HEK293 (cell line): ENCODE measurements at regions not wholly inside any gene's neighbourhood (a gene's known extent, or its start where the extent isn't known, plus 50 kb on each side); places are given as distances from the start of the nearest gene placed in this dataset.

Experiments used
- CTCF ChIA-PET: fragments of 350-600 bp; formaldehyde crosslinking; extraction: SDS; loops from one replicate; lab custom pipeline; 2021; ENCODE audit warnings: antibody characterized with exemption; lab: Yijun Ruan, JAX
- POLR2A ChIA-PET: fragments of 300-600 bp; formaldehyde crosslinking; extraction: SDS; loops from one replicate; lab custom pipeline; 2020; ENCODE audit warnings: antibody characterized with exemption, inconsistent platforms; lab: Yijun Ruan, JAX
- H3K27ac ChIP-seq: fragments of 200-500 bp; sonication (Bioruptor generic); 2 replicates; pipeline ENCODE4 v1.5.1; 2014; ENCODE audit warnings: low read depth, low read length, control low read depth, inconsistent platforms; ENCODE audit errors: extremely low read depth
- H3K36me3 ChIP-seq, 2 experiments: fragments of 200-500 bp in 1 of 2; sonication (Bioruptor generic) in 1 of 2; 1 replicate in 1 of 2; 2 replicates in 1 of 2; pipeline ENCODE4 v1.5.1; 2014 to 2017; ENCODE audit warnings: inconsistent platforms in 2 of 2, low read length in 2 of 2; ENCODE audit not compliant: control insufficient read depth in 2 of 2, insufficient read depth in 1 of 2
- H3K4me1 ChIP-seq: fragments of 200-500 bp; sonication (Bioruptor generic); 2 replicates; pipeline ENCODE4 v1.5.1; 2014; ENCODE audit warnings: mild to moderate bottlenecking, low read length, inconsistent platforms; ENCODE audit not compliant: control insufficient read depth, insufficient read depth
- H3K4me3 ChIP-seq: 2 replicates; pipeline ENCODE4 v1.5.1; 2011; ENCODE audit warnings: low read depth, mild to moderate bottlenecking, control low read depth, low read length, moderate library complexity
- H3K9me3 ChIP-seq: fragments of 200-500 bp; sonication (Bioruptor generic); 2 replicates; pipeline ENCODE4 v1.5.1; 2014; ENCODE audit warnings: low read depth, low read length, inconsistent platforms; ENCODE audit not compliant: control insufficient read depth, insufficient read depth
- KLF10 ChIP-seq: fragments of 450-650 bp; IDR thresholded peaks from 2 replicates; pipeline ENCODE4 v1.5.1; 2018; ENCODE audit warnings: missing biosample characterization, mild to moderate bottlenecking, missing genetic modification characterization
- PRDM4 ChIP-seq: fragments of 450-650 bp; formaldehyde crosslinking; IDR thresholded peaks from 2 replicates; pipeline ENCODE4 v1.5.1; 2017; ENCODE audit warnings: missing biosample characterization, missing genetic modification characterization
- SETDB1 ChIP-seq: IDR thresholded peaks from one replicate; pipeline ENCODE4 v1.6.1; 2017; ENCODE audit warnings: mild to moderate bottlenecking, low read length, moderate library complexity, mixed read lengths; ENCODE audit not compliant: insufficient read length
- YY1 ChIP-seq: fragments of 450-650 bp; formaldehyde crosslinking; IDR thresholded peaks from 2 replicates; pipeline ENCODE4 v1.5.1; 2018; ENCODE audit warnings: missing biosample characterization, missing genetic modification characterization
- ZBTB1 ChIP-seq: fragments of 450-650 bp; formaldehyde crosslinking; IDR thresholded peaks from 2 replicates; pipeline ENCODE4 v1.5.1; 2016; ENCODE audit warnings: missing biosample characterization, missing genetic modification characterization
- ZBTB48 ChIP-seq: fragments of 450-650 bp; formaldehyde crosslinking; IDR thresholded peaks from 2 replicates; pipeline ENCODE4 v1.5.1; 2016; ENCODE audit warnings: missing biosample characterization, missing genetic modification characterization
- ZNF133 ChIP-seq: fragments of 450-650 bp; formaldehyde crosslinking; IDR thresholded peaks from 2 replicates; pipeline ENCODE4 v1.5.1; 2016; ENCODE audit warnings: missing biosample characterization, missing genetic modification characterization
- ZNF214 ChIP-seq: fragments of 450-650 bp; formaldehyde crosslinking; IDR thresholded peaks from 2 replicates; pipeline ENCODE4 v1.5.1; 2017; ENCODE audit warnings: missing biosample characterization, mild to moderate bottlenecking, missing genetic modification characterization, borderline replicate concordance
- ZNF239 ChIP-seq: fragments of 450-650 bp; formaldehyde crosslinking; IDR thresholded peaks from 2 replicates; pipeline ENCODE4 v1.5.1; 2016; ENCODE audit warnings: missing biosample characterization, missing genetic modification characterization
- ZNF26 ChIP-seq: fragments of 450-650 bp; formaldehyde crosslinking; IDR thresholded peaks from 2 replicates; pipeline ENCODE4 v1.5.1; 2016; ENCODE audit warnings: missing biosample characterization, missing genetic modification characterization
- ZNF341 ChIP-seq: fragments of 450-650 bp; formaldehyde crosslinking; IDR thresholded peaks from 2 replicates; pipeline ENCODE4; 2016; ENCODE audit warnings: low read depth, missing biosample characterization, missing genetic modification characterization
- ZNF560 ChIP-seq: fragments of 450-650 bp; formaldehyde crosslinking; IDR thresholded peaks from 2 replicates; pipeline ENCODE4 v1.5.1; 2017; ENCODE audit warnings: missing biosample characterization, missing genetic modification characterization, borderline replicate concordance
- ZNF660 ChIP-seq: fragments of 450-650 bp; IDR thresholded peaks from 2 replicates; pipeline ENCODE4 v1.5.1; 2018; ENCODE audit warnings: missing biosample characterization, mild to moderate bottlenecking, missing genetic modification characterization
- ZNF707 ChIP-seq: fragments of 450-650 bp; formaldehyde crosslinking; IDR thresholded peaks from 2 replicates; pipeline ENCODE4 v1.5.1; 2016; ENCODE audit warnings: missing biosample characterization, missing genetic modification characterization
- ZNF837 ChIP-seq: fragments of 450-650 bp; formaldehyde crosslinking; IDR thresholded peaks from 2 replicates; pipeline ENCODE4 v1.5.1; 2016; ENCODE audit warnings: missing biosample characterization, missing genetic modification characterization
- TF ChIP-seq, protein P1 (sequence below): fragments of 450-650 bp; formaldehyde crosslinking; IDR thresholded peaks from 2 replicates; pipeline ENCODE4 v1.5.1; 2017; ENCODE audit warnings: missing biosample characterization, missing genetic modification characterization

DNA sequence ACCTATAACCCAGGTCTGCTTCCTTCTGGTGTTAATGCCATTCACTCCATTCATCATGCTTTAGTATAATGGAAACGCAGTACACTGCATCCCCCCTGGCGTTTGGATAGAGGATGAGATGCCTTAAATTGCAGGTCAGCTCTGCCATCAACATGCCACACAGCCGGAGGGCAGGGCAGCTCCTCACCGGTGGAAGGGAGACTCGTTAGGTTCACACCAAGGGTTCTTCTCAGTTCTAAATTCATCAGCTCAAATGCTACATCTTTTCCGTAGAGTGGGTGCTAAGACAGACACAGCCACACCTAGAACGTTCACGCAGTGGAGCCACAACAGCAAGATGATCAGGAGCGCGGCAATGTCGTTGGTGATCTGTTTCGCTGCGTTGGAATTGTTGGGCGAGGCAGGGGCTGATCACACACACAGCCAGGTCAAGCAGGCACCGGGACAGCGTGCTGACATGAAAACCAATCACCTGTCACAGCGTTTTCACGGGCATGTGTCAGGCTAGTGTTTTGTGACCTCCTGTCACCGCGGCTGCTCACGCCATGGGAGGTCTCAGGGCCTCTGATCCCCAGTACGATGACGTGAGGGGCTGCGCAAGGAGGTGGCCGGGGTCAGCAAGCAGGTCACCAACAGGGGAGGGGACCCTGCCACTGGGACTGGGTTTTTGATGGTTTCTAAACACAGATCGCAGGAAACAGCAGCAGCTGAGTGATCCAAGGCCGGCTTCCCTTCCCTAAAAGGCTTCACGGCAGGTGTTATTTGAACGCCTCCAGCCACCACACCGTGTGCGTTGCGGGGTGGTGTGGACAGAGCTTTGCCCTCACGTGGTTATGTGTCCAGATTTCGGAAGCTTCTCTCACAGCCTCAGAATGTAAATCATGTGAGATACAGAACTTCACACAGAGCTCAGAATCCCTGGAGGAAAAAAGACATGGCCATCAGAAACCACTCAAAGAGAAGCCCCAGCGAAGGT, 94.3 kb upstream of the IRS2 start (continued):
- TF ChIP-seq YY1 (tag by site-specific recombination) (no peak), PRDM4 (tag by site-specific recombination) (no peak), ZNF214 (tag by site-specific recombination) (no peak), ZNF341 (tag by site-specific recombination) (no peak)

DNA sequence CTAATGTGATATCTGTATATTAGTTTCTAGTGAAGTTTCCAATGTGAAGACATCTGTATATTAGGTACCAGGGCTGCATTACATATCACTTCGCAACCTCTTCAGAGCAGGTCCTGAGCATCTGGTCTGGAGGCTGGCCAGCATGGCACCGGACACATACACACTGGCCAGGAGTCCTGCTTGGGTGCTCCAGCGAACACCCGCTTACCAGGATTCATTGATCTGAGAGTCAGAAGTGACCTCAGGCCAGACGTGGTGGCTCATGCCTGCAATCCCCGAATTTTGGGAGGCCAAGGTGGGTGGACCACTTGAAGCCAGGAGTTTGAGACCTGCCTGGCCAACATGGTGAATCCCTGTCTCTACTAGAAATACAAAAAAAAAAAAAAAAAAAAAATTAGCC, 93.0 kb upstream of the IRS2 start:
- no peak overlapping the region for H3K4me3 ChIP-seq
- no peaks in the 10 kb centered on the region for H3K36me3 ChIP-seq
- H3K27ac ChIP-seq = no peak overlapping the region
- no peaks in the 10 kb centered on the region for H3K9me3 ChIP-seq
- H3K4me1 ChIP-seq = peaks cover 2% of the 10 kb centered on the region
- POLR2A ChIA-PET = no interaction called here
- no peak for TF ChIP-seq KLF10 (tag by site-specific recombination)
- TF ChIP-seq ZNF660 (tag by site-specific recombination) = no peak
- no peak for TF ChIP-seq ZNF26
- no peak for TF ChIP-seq SETDB1
- TF ChIP-seq, protein P1, sequence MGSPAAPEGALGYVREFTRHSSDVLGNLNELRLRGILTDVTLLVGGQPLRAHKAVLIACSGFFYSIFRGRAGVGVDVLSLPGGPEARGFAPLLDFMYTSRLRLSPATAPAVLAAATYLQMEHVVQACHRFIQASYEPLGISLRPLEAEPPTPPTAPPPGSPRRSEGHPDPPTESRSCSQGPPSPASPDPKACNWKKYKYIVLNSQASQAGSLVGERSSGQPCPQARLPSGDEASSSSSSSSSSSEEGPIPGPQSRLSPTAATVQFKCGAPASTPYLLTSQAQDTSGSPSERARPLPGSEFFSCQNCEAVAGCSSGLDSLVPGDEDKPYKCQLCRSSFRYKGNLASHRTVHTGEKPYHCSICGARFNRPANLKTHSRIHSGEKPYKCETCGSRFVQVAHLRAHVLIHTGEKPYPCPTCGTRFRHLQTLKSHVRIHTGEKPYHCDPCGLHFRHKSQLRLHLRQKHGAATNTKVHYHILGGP (tag by site-specific recombination) = no peak
- TF ChIP-seq ZNF837 (tag by site-specific recombination) = no peak
- no peak for TF ChIP-seq ZNF560 (tag by site-specific recombination)
- TF ChIP-seq ZNF707 (tag by site-specific recombination) = no peak
- TF ChIP-seq, all 188 proteins: peak for 0
- CTCF ChIA-PET = interaction anchor here (0.6 kb wide), 1 partner anchor 344 kb away, joined by 4 read pairs; no protein-coding TSS in a partner anchor

DNA sequence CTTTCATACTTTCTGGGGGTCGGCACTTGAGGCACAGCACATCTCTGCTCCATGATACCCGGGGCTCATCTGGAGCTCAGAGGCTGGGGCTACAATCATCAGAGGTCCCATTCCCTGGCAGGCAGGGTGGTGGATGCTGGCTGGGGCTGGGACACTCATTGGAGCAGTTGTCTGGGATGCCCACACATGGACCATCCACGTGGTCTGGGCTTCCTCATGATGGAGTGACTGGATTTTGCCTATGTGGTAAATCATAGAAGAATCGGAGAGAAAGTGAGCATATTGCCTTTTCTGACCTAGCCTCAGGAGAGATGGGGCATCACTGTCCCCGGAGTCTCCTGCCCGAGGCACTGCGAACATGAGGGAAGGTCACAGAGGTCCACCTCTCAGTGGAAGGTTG, 91.4 kb upstream of the IRS2 start:
- Histone ChIP-seq H3K4me1 (peaks cover under 1% of the 10 kb centered on the region; the same call in 1 of the 2 replicates), H3K4me3 (no peak overlapping the region), H3K9me3 (no peaks in the 10 kb centered on the region), H3K27ac (no peak overlapping the region), H3K36me3 (no peaks in the 10 kb centered on the region)
- ChIA-PET CTCF (no interaction called here), POLR2A (no interaction called here)
- TF ChIP-seq ZBTB1 (tag by site-specific recombination) (no peak), ZNF239 (tag by site-specific recombination) (no peak), ZBTB48 (no peak), ZNF133 (tag by site-specific recombination) (no peak)
